HG02852 (cell line): ENCODE measurements at regions not wholly inside any gene's neighbourhood (a gene's known extent, or its start where the extent isn't known, plus 50 kb on each side); places are given as distances from the start of the nearest gene placed in this dataset.

Experiments used
- ATAC-seq: cut with Tn5 transposase; IDR thresholded peaks from one replicate; pipeline ENCODE4 v1.9.1; 2021; ENCODE audit warnings: mild to moderate bottlenecking, moderate library complexity; ENCODE audit not compliant: unreplicated experiment

- ATAC-seq: no peak
These were observed 50.6 kb upstream of the ZNF385D start for GRCh38 chr3:21801631-21802030.

GRCh38 chr3:21803604-21804003 is 52.6 kb upstream of the ZNF385D start:
- ATAC-seq: no peak

GRCh38 chr3:21804330-21804729 is 53.3 kb upstream of the ZNF385D start:
- no peak for ATAC-seq

GRCh38 chr3:21806733-21807132 is 55.7 kb upstream of the ZNF385D start:
- ATAC-seq: no peak

- ATAC-seq: no peak
These were observed 74.7 kb upstream of the ZNF385D start for GRCh38 chr3:21825684-21826083.

GRCh38 chr3:21826416-21826815 is 75.4 kb upstream of the ZNF385D start:
- no peak for ATAC-seq

GRCh38 chr3:21830541-21830940 is 79.5 kb upstream of the ZNF385D start:
- no peak for ATAC-seq

GRCh38 chr3:21835264-21835663 is 84.3 kb upstream of the ZNF385D start:
- no peak for ATAC-seq

- no peak for ATAC-seq
These were observed 85.2 kb upstream of the ZNF385D start for GRCh38 chr3:21836227-21836626.

- no peak for ATAC-seq
These were observed 88.2 kb upstream of the ZNF385D start for GRCh38 chr3:21839176-21839575.

- ATAC-seq: no peak
These were observed 88.6 kb upstream of the ZNF385D start for GRCh38 chr3:21839592-21839991.

- no peak for ATAC-seq
These were observed 96.0 kb upstream of the ZNF385D start for GRCh38 chr3:21847005-21847404.

- no peak for ATAC-seq
These were observed 108.4 kb upstream of the ZNF385D start for GRCh38 chr3:21859124-21860081.

- ATAC-seq: no peak
These were observed 109.1 kb upstream of the ZNF385D start for GRCh38 chr3:21860082-21860475.

- no peak for ATAC-seq
These were observed 109.6 kb upstream of the ZNF385D start for GRCh38 chr3:21860657-21861056.

- ATAC-seq: no peak
These were observed 125.8 kb upstream of the ZNF385D start for GRCh38 chr3:21876782-21877181.

GRCh38 chr3:21877214-21877754 is 126.3 kb upstream of the ZNF385D start:
- no peak for ATAC-seq

- no peak for ATAC-seq
These were observed 128.3 kb upstream of the ZNF385D start for GRCh38 chr3:21879184-21879886.

GRCh38 chr3:21888656-21889055 is 137.6 kb upstream of the ZNF385D start:
- ATAC-seq: no peak

GRCh38 chr3:21889166-21889565 is 138.2 kb upstream of the ZNF385D start:
- ATAC-seq: no peak

GRCh38 chr3:21892104-21892503 is 141.1 kb upstream of the ZNF385D start:
- no peak for ATAC-seq

- no peak for ATAC-seq
These were observed 142.2 kb upstream of the ZNF385D start for GRCh38 chr3:21893242-21893641.
